Activated naive CD4-positive, alpha-beta T cell treated with anti-CD3 and anti-CD28 coated beads, Interleukin-2, amount 10 ng/mL, durations not matched to agents 7 days and 5 days (primary cell): ENCODE measurements at regions not wholly inside any gene's neighbourhood (a gene's known extent, or its start where the extent isn't known, plus 50 kb on each side); places are given as distances from the start of the nearest gene placed in this dataset.
"Not testable (repeated sequence)": the region's sequence is repeated elsewhere in the genome, so short reads cannot be mapped to it uniquely, and the experiment has no call there.

Experiments
- CTCF ChIA-PET: fragments of 350-600 bp; sonication (Branson Sonifier 250); formaldehyde crosslinking; loops from one replicate; lab custom pipeline; 2021; ENCODE audit warnings: antibody characterized with exemption; lab: Charles Lee
- DNase-seq: peaks from one replicate; pipeline ENCODE4 v3.0.0-alpha.2; 2020
- H3K27ac Mint-ChIP-seq: one replicate; pipeline ENCODE4 v1.8.0; 2021; ENCODE audit warnings: mild to moderate bottlenecking, moderate library complexity, mixed read lengths
- H3K27me3 Mint-ChIP-seq: one replicate; pipeline ENCODE4 v1.8.0; 2021; ENCODE audit warnings: mild to moderate bottlenecking, mixed read lengths
- H3K36me3 Mint-ChIP-seq: one replicate; pipeline ENCODE4 v1.8.0; 2021; ENCODE audit warnings: mixed read lengths
- H3K4me1 Mint-ChIP-seq: one replicate; pipeline ENCODE4 v1.8.0; 2021; ENCODE audit warnings: mixed read lengths
- H3K4me3 Mint-ChIP-seq: one replicate; pipeline ENCODE4 v1.8.0; 2021; ENCODE audit warnings: mild to moderate bottlenecking, moderate library complexity, mixed read lengths
- H3K9me3 Mint-ChIP-seq: one replicate; pipeline ENCODE4 v1.8.0; 2021; ENCODE audit warnings: mixed read lengths

DNA sequence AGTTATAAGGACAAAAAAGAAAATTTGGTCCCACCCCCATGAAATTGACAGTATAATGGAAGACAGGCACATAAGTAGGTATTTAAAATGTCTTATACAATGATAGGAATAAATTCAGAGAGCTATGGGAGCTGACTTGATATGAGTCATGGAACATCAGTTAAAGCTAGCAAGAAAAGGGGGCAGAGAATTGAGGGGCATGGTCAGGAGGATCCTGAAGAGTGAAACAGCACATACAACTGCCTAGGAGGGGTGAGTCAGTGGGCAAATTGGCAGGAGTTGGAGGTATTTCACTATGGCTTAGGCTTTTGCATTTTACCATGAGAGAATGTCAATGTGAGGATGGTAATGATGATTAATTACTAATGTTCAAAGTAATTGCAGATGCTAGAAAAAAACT is 95.4 kb upstream of the BANK1 start:
- no peaks in the 10 kb centered on the region for H3K4me1 Mint-ChIP-seq
- H3K9me3 Mint-ChIP-seq, result no peaks in the 10 kb centered on the region
- H3K27ac Mint-ChIP-seq, result no peak overlapping the region
- no peaks in the 10 kb centered on the region for H3K27me3 Mint-ChIP-seq
- DNase-seq, result no peak
- no peaks in the 10 kb centered on the region for H3K36me3 Mint-ChIP-seq
- H3K4me3 Mint-ChIP-seq, result no peak overlapping the region
- CTCF ChIA-PET, result no interaction called here

DNA sequence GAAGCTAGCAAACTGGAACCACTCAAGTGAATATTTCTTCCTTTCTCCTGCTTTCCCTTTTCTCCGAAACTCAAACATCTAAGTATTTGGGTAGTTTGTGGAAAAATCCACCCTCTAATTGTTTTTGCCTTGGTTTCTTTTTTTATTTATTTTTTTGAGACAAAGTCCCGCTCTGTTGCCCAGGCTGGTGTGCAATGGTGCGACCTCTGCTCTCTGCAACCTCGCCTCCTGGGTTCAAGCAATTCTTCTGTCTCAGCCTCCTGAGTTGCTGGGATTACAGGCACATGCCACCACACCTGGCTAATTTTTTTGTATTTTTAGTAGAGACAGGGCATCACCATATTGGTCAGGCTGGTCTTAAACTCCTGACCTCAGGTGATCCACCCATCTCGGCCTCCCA is 96.1 kb upstream of the BANK1 start:
- H3K27me3 Mint-ChIP-seq, H3K36me3 Mint-ChIP-seq, H3K9me3 Mint-ChIP-seq, H3K4me3 Mint-ChIP-seq, CTCF ChIA-PET, H3K4me1 Mint-ChIP-seq, H3K27ac Mint-ChIP-seq, DNase-seq: not testable (repeated sequence)

DNA sequence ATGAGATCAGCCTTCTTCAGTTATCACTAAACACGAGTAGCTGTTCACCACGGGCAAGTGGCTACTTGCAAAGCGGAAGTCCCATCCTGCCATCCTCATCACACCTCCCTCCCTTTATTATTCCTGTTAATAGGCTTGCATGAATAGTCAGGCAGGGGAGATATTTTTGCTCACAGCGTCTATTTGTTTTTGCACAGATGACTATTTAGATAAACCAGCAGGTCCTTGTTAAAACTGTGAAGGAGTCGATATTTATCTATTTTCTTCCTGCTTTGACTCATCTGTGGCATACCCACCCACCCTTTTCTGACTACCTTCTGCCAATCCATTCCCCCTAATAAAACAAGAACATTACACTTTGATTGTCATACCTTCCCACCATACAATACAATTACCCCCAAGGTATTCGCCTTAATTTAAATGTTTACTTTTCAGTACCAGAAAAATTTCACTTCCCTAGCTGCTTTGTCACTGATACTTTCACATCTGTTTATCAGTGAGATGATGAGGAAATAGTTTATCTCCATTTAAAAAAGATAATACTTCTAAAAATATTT is 96.6 kb upstream of the BANK1 start:
- Mint-ChIP-seq H3K4me1 (no peaks in the 10 kb centered on the region), H3K27ac (no peak overlapping the region), H3K9me3 (no peaks in the 10 kb centered on the region), H3K36me3 (no peaks in the 10 kb centered on the region), H3K27me3 (no peaks in the 10 kb centered on the region), H3K4me3 (no peak overlapping the region)
- CTCF ChIA-PET, result no interaction called here
- DNase-seq, result no peak

DNA sequence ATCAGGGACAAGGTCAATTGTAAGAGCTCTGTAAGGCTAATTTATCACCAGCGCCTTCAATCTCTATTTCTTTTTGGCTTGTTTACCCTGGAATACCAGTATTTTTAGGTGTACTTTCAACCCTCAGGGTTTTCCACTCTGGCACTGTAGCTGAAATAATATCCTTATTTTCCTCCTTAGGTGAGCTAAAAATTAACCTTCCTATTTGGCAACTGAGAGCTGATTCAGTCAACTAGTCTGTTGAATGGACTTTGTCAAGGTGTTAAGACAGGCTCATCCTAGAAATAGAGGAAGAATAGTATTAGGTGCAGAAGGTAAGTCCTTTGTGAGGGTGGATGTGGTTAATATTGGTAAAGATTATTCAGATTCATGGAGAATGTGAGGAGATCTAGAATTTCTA is 101.3 kb upstream of the BANK1 start:
- DNase-seq, result no peak
- H3K36me3 Mint-ChIP-seq, result no peaks in the 10 kb centered on the region
- H3K27ac Mint-ChIP-seq, result no peak overlapping the region
- CTCF ChIA-PET, result no interaction called here
- no peaks in the 10 kb centered on the region for H3K4me1 Mint-ChIP-seq
- H3K4me3 Mint-ChIP-seq, result no peak overlapping the region
- no peaks in the 10 kb centered on the region for H3K27me3 Mint-ChIP-seq
- no peaks in the 10 kb centered on the region for H3K9me3 Mint-ChIP-seq

DNA sequence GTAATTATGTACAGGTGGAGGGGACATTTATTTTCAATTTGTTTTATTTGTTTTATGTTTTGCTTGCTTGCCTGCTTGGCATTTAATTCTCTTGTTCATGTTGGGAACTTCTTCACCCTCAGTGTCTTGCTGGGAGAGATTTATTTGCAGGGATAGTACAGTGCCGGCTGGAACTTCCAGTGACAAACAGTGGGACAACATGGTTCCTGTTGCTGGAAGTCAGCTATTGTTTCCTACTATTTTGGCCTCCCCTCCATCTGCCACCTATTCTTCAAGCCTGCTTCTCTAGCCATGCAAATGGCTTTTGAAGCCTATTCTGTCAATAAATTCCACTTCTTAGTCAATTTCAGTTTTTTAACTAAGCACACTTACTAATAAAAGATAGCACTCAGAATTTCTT is 105.4 kb upstream of the BANK1 start:
- DNase-seq, result no peak
- no peaks in the 10 kb centered on the region for H3K27me3 Mint-ChIP-seq
- no peaks in the 10 kb centered on the region for H3K4me1 Mint-ChIP-seq
- CTCF ChIA-PET, result no interaction called here
- no peaks in the 10 kb centered on the region for H3K9me3 Mint-ChIP-seq
- H3K27ac Mint-ChIP-seq, result no peak overlapping the region
- no peak overlapping the region for H3K4me3 Mint-ChIP-seq
- no peaks in the 10 kb centered on the region for H3K36me3 Mint-ChIP-seq

DNA sequence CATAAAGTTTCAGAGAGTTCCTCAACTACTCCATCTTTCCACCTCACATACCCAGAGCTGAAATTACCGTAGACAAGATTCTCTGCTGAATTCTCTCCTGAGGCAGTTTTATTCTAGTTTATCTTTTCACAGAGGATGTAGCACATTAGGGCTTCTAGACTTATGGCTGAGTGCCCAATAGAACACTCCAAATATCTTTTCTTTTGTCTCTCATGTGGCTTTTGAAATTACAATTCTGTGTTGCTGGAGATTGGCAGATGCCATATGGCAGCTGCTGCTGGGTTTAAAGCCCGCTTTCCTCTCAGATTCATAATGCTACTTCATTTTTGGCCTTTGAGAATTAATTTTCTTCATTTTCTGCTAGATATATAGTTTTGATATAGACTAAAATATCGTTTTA is 107.6 kb upstream of the BANK1 start:
- Mint-ChIP-seq H3K9me3 (no peaks in the 10 kb centered on the region), H3K4me1 (no peaks in the 10 kb centered on the region), H3K4me3 (no peak overlapping the region), H3K27me3 (no peaks in the 10 kb centered on the region), H3K36me3 (no peaks in the 10 kb centered on the region), H3K27ac (no peak overlapping the region)
- no peak for DNase-seq
- CTCF ChIA-PET, result interaction anchor here (0.5 kb wide), 1 partner anchor 312 kb away, joined by 3 read pairs; no protein-coding TSS in a partner anchor

DNA sequence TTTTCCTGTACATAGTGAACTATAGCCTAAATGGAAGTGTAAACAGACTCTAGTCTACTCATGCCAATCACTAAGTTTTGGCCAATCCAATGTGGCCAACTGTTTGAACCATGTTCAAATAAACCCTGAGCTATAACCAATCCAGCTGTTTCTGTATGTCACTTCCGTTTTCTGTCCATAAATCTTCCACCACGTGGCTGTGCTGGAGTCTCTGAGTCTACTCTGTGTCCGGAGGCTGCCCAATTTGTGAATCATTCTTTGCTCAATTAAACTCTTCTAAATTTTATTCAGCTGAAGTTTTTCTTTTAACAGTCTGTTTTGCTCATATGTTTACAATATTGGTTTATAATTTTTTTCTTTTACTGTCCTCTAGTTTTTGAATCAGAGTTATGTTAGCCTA is 112.3 kb upstream of the BANK1 start:
- CTCF ChIA-PET, result no interaction called here
- Mint-ChIP-seq H3K4me3 (no peak overlapping the region), H3K27ac (no peak overlapping the region), H3K27me3 (no peaks in the 10 kb centered on the region), H3K4me1 (no peaks in the 10 kb centered on the region), H3K9me3 (no peaks in the 10 kb centered on the region), H3K36me3 (no peaks in the 10 kb centered on the region)
- no peak for DNase-seq

DNA sequence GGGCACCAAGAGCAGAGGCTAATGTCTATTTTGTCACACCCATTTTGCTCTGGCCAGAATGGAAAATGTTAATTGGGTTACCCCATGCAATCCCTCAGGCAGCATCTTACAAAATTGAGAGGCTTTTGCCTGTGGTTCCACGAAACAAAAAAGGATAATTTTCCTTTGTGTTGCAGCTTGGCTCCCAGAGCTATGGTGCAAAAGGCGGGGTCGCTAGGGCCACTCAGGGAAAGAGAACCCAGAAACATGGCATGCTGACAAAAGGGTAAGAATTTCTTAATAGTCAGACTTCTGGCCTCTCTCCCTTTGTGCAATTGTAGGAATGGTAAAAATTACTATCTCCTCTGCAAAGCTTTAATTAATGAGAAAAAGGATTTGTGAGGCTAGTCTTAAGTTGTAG is 119.6 kb upstream of the BANK1 start:
- Mint-ChIP-seq H3K4me1 (no peaks in the 10 kb centered on the region), H3K27me3 (no peaks in the 10 kb centered on the region), H3K9me3 (no peaks in the 10 kb centered on the region), H3K27ac (no peak overlapping the region), H3K4me3 (no peak overlapping the region), H3K36me3 (no peaks in the 10 kb centered on the region)
- CTCF ChIA-PET, result no interaction called here
- DNase-seq, result no peak

DNA sequence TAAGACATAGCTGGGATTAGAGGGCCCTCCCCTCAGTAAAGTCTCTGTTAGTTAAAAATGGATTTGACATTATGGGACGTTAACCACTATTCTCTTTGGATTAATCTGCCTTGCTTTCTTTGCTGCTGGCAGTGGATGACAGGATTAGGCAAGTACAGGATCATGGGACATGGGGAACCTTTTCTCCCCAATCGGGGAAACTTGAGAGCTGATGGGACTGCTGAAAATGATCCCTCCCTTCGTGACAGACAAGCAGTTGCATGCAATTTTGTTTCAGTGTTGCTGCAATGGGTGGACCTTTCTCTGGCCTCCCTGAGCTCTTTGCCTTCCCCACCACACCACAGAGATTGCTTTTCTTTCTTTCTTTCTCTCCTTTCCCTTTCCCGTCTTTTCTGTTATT is 120.2 kb upstream of the BANK1 start:
- no peak overlapping the region for H3K4me3 Mint-ChIP-seq
- H3K36me3 Mint-ChIP-seq, result no peaks in the 10 kb centered on the region
- H3K9me3 Mint-ChIP-seq, result no peaks in the 10 kb centered on the region
- DNase-seq, result no peak
- no peak overlapping the region for H3K27ac Mint-ChIP-seq
- CTCF ChIA-PET, result no interaction called here
- no peaks in the 10 kb centered on the region for H3K4me1 Mint-ChIP-seq
- H3K27me3 Mint-ChIP-seq, result no peaks in the 10 kb centered on the region

DNA sequence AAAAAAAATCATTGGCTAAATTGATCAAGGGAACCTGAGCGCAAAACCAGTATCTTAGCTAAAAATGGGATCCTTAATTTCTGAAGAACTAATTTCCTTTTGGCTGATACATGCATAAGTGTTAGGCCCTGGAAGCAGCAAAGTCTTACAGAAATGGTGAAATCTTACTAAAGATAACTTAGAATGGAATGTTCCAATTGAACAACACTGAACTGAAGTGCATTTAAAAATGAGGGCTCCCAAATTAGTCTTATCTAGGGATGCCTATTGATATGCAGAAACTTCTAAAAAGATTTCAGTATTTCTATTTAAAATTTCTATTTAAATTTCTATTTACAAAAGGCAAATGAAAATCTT is 120.7 kb upstream of the BANK1 start:
- DNase-seq, result no peak
- Mint-ChIP-seq H3K9me3 (no peaks in the 10 kb centered on the region), H3K4me3 (no peak overlapping the region), H3K27ac (no peak overlapping the region), H3K4me1 (no peaks in the 10 kb centered on the region), H3K27me3 (no peaks in the 10 kb centered on the region), H3K36me3 (no peaks in the 10 kb centered on the region)
- CTCF ChIA-PET, result no interaction called here

DNA sequence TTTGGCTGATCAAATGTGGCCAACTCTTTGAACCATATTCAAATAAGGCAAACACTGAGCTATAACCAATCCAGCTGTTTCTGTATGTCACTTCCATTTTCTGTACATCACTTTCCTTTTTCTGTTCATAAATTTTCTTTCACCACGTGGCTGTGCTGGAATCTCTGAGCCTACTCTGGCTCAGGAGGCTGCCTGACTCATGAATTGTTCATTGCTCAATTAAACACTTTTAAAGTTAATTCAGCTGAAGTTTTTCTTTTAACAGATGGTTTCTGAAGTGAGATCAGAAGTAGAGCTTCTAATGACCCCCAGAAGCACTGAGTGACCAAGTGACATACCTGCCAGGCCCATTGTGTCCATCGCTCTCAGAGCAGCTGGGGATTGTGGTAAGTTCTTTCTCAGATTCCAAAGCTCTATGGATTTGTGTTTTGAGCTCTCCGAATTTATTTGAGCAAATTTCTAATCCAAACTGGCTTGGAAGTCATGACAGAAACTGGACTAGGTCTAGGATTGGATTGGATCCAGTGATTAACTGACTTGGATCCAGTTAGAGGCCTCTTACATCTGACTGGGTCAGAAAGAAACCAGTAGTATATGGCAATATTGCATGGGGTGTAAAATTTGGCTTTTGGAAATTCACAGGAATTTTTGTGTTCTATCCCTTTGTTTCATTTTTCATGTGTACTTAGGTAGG is 121.2 kb upstream of the BANK1 start:
- Mint-ChIP-seq H3K27ac (no peak overlapping the region), H3K4me3 (no peak overlapping the region), H3K36me3 (no peaks in the 10 kb centered on the region), H3K27me3 (no peaks in the 10 kb centered on the region), H3K9me3 (no peaks in the 10 kb centered on the region), H3K4me1 (no peaks in the 10 kb centered on the region)
- CTCF ChIA-PET, result no interaction called here
- DNase-seq, result no peak

DNA sequence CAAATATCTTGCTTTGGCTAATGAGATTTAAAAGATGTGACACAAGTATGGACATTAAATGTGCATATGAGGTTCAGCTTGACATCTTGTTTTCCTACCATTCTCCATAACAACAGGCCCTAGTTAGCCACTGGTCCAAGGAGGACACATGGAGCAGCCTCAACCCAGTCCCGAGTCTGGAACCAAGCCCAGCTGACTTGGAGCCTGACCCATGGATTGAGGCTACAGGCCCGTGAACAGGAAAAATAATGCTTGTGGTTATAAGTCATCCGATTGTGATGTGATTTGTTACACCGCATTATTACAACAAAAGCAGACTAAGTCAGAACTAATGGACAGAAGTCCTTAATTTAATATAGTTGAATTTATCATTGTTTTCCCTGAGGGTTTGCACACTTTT is 123.2 kb upstream of the BANK1 start:
- no peak for DNase-seq

DNA sequence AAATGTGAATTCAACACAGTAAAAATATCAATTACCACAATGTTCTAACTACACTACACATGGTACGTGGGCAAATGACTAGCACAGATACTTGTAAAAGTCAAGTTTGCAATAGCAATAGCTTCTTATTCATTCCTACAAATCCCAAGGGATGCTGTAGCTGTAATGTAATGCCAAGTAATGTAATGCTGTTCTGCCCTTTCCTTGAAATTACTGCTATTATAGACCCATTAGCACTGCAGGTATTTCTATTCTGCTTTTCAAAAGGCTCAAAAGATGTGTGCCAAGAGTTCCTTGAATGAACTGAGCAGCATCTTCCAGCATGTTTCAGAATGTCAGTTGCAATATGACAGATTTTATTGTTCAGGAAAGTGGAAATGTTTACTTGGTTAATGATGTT is 129.9 kb upstream of the BANK1 start:
- no peaks in the 10 kb centered on the region for H3K9me3 Mint-ChIP-seq
- DNase-seq, result no peak
- CTCF ChIA-PET, result interaction anchor here (0.6 kb wide), 1 partner anchor 270 kb away, joined by 3 read pairs; no protein-coding TSS in a partner anchor
- peaks cover 10% of the 10 kb centered on the region for H3K27me3 Mint-ChIP-seq
- H3K4me3 Mint-ChIP-seq, result no peak overlapping the region
- no peaks in the 10 kb centered on the region for H3K36me3 Mint-ChIP-seq
- no peak overlapping the region for H3K27ac Mint-ChIP-seq
- H3K4me1 Mint-ChIP-seq, result no peaks in the 10 kb centered on the region

More for the DNA sequence above, 123.2 kb upstream of the BANK1 start:
- Mint-ChIP-seq H3K36me3 (no peaks in the 10 kb centered on the region), H3K4me1 (no peaks in the 10 kb centered on the region), H3K27me3 (no peaks in the 10 kb centered on the region), H3K4me3 (no peak overlapping the region), H3K27ac (no peak overlapping the region), H3K9me3 (no peaks in the 10 kb centered on the region)
- CTCF ChIA-PET, result no interaction called here

DNA sequence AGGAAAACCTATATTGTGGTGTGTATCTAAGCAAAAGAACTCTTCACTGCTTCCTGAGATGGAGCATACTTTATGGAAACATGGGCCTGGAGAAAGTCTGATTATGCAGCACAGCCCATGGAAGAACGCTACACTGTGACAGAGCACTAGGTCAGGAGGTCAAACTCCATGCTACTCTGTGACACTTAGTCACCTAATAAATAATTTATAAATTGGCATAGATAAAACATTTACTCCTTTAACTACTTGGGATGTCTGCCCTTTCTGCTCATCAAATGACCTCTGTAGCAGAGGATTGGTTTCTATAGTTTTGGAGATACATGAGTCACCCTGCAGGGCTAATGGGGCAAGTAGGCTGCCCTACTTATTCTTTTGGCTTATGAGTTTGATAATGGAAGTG is 134.7 kb upstream of the BANK1 start:
- H3K9me3 Mint-ChIP-seq, result no peaks in the 10 kb centered on the region
- peaks cover 6% of the 10 kb centered on the region for H3K27me3 Mint-ChIP-seq
- H3K4me3 Mint-ChIP-seq, result no peak overlapping the region
- H3K4me1 Mint-ChIP-seq, result no peaks in the 10 kb centered on the region
- DNase-seq, result no peak
- no peaks in the 10 kb centered on the region for H3K36me3 Mint-ChIP-seq
- CTCF ChIA-PET, result no interaction called here
- H3K27ac Mint-ChIP-seq, result no peak overlapping the region

DNA sequence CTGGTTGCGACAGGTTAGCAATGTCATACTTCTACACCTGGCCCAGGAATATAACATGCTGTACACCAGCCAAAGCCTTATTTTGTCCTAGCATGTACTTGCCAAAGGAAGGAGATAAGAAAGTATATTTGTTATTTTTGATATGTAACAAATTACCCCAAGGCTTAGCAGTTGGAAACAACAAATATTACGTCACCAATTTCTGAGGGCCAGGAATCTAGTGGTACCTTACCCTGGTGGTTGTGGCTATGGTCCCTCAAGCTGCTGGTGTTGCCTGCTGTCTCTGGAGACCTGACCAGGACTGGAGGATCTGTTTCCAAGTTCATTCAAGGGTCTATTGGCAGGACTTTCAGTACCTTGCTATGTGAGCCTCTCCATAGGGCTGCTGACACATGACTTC is 135.5 kb upstream of the BANK1 start:
- CTCF ChIA-PET, result no interaction called here
- H3K36me3 Mint-ChIP-seq, result no peaks in the 10 kb centered on the region
- H3K27me3 Mint-ChIP-seq, result peaks cover 6% of the 10 kb centered on the region

More for the DNA sequence above, 135.5 kb upstream of the BANK1 start:
- Mint-ChIP-seq H3K4me3 (no peak overlapping the region), H3K4me1 (no peaks in the 10 kb centered on the region), H3K9me3 (no peaks in the 10 kb centered on the region), H3K27ac (no peak overlapping the region)
- no peak for DNase-seq
